GM12891 (cell line): ENCODE measurements at regions not wholly inside any gene's neighbourhood (a gene's known extent, or its start where the extent isn't known, plus 50 kb on each side); places are given as distances from the start of the nearest gene placed in this dataset.

Experiments
- DNase-seq: peaks from one replicate; pipeline ENCODE4 v3.0.0; 2011; ENCODE audit warnings: low spot score; ENCODE audit not compliant: insufficient read length
- FAIRE-seq: peaks from 2 replicates; lab custom pipeline; 2011; peaks lifted over from hg19 to GRCh38; lab: Jason Lieb, UNC
- PAX5 ChIP-seq: IDR thresholded peaks from 2 replicates; pipeline ENCODE4 v1.6.1; 2011; ENCODE audit warnings: low read length, moderate library complexity, mild to moderate bottlenecking; ENCODE audit not compliant: insufficient read depth, severe bottlenecking
- POLR2A ChIP-seq: IDR thresholded peaks from 2 replicates; pipeline ENCODE4 v1.6.1; 2011; ENCODE audit warnings: low read depth, low read length, control low read depth
- POLR2AphosphoS5 ChIP-seq: IDR thresholded peaks from 2 replicates; pipeline ENCODE4 v1.6.1; 2011; ENCODE audit warnings: low read depth, low read length, control low read depth
- POU2F2 ChIP-seq: IDR thresholded peaks from 2 replicates; pipeline ENCODE4 v1.6.1; 2011; ENCODE audit warnings: low read depth, mild to moderate bottlenecking, control low read depth, low read length, moderate library complexity
- SPI1 ChIP-seq: IDR thresholded peaks from 2 replicates; pipeline ENCODE4 v1.6.1; 2011; ENCODE audit warnings: low read depth, low read length, control low read depth
- TAF1 ChIP-seq: IDR thresholded peaks from 2 replicates; pipeline ENCODE4 v1.6.1; 2011; ENCODE audit warnings: low read depth, low read length, control low read depth

DNA sequence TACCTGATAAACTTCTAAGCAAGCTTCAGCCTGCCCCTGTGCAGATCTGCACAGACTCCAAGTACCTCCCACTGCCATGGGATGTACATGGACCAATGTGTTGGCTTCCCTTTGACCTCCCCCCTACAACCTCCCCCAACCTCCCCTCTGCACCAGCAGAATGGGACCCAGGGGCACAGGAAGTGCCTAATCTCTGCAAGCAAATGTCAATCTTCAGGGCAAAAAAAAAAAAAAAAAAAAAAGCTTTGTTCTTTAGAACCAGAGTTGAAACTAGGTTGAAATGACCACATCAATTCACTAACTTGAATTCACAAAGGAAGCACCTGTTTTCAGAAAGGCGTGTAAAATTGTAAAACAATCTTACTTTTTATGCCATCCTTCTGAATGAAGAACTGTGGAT, 53.9 kb upstream of the TIAM1 start:
- DNase-seq, result no peak
- no peak for TF ChIP-seq POU2F2
- no peak for TF ChIP-seq POLR2AphosphoS5
- no peak for TF ChIP-seq TAF1
- no peak for TF ChIP-seq SPI1
- TF ChIP-seq POLR2A, result no peak
- TF ChIP-seq PAX5, result no peak
- no peak for FAIRE-seq

GRCh38 chr21:31397515-31397926, 53.5 kb upstream of the TIAM1 start:
- DNase-seq (no peak), FAIRE-seq (no peak)
- no peak for TF ChIP-seq POLR2AphosphoS5

DNA sequence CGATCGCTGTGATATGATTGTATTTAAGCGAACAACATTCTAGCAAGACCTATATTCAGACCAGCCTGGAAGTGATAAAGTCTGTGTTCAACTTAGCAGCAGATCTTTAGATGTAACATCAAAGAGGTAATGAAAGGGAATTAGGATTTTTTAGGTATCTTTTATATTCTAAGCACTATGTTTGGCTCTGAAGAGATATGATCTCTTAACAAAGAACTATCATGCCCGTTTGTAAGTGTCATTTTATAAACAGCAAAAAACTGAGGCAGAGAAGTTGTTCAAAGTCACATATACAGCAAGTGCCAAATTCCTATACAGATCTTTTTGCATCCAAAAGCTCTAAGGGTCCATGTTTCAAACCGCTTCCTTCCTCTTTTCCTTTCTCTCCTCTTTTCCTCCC, 53.0 kb upstream of the TIAM1 start:
- DNase-seq (no peak), FAIRE-seq (no peak)
- TF ChIP-seq POLR2AphosphoS5 (no peak), POU2F2 (no peak), PAX5 (no peak), SPI1 (no peak), TAF1 (no peak), POLR2A (no peak)

DNA sequence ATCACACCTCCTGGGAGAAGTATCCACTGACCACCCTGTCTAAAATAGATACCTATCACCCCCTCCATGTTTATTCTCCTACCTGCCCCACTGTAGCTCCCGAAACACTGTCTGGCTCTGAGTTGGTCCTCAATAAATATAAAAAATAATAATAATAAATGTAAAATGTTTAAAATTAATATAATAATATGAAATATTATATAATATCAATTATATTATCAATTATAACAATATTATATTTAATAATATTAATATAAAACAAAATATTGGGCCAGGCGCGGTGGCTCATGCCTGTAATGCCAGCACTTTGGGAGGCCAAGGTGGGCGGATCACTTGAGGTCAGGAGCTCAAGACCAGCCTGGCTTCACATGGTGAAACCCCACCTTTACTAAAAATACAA, 52.3 kb upstream of the TIAM1 start:
- DNase-seq, result no peak
- no peak for FAIRE-seq
- TF ChIP-seq SPI1 (no peak), TAF1 (no peak), POU2F2 (no peak)

GRCh38 chr21:31395791-31396190, 51.7 kb upstream of the TIAM1 start:
- DNase-seq (no peak), FAIRE-seq (no peak)
- TF ChIP-seq PAX5 (no peak), POLR2AphosphoS5 (no peak), POU2F2 (no peak), SPI1 (no peak), TAF1 (no peak), POLR2A (no peak)

- TF ChIP-seq SPI1, result no peak
- TF ChIP-seq POLR2A, result no peak
- no peak for TF ChIP-seq POLR2AphosphoS5
- no peak for TF ChIP-seq POU2F2
- TF ChIP-seq TAF1, result no peak
- TF ChIP-seq PAX5, result no peak
- no peak for FAIRE-seq
- DNase-seq, result no peak
Observed at GRCh38 chr21:31395268-31395667, 51.2 kb upstream of the TIAM1 start.

DNA sequence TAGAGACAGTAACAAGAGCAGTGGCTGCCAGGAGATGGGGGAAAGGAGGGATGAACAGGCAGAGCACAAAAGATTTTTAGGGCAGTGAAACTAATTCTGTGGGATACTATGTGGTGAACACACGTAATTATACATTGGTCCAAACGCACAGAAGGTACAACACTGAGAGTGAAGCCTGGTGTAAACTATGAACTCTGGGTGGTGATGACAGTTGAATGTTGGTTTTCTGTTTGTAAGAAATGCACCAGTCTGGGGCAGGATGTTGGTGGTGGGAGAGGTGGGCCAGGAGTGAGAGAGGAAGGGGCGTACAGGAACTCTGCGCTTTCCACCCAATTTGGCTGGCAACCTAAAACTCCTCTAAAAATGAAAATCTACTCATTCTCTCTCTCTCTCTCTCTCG, 50.2 kb upstream of the TIAM1 start:
- no peak for DNase-seq
- FAIRE-seq, result no peak
- TF ChIP-seq POU2F2 (no peak), PAX5 (no peak), SPI1 (no peak), TAF1 (no peak), POLR2AphosphoS5 (no peak), POLR2A (no peak)
